Epithelial cell of esophagus (primary cell): ENCODE measurements at regions not wholly inside any gene's neighbourhood (a gene's known extent, or its start where the extent isn't known, plus 50 kb on each side); places are given as distances from the start of the nearest gene placed in this dataset.
A peak's percentile ranks its signal among the peaks of the same experiment; 100 is the strongest.

Experiments
- DNase-seq: peaks from one replicate; pipeline ENCODE4 v3.0.0; 2010; ENCODE audit warnings: low read depth
- H3K4me3 ChIP-seq: 2 replicates; pipeline ENCODE4 v1.5.1; 2011; ENCODE audit warnings: mild to moderate bottlenecking, low read length, control low read depth
- TF ChIP-seq, protein P1 (sequence below): IDR thresholded peaks from 2 replicates; pipeline ENCODE4 v1.5.1; 2011; ENCODE audit warnings: low read depth, mild to moderate bottlenecking, low read length, control low read depth, inconsistent platforms; ENCODE audit not compliant: insufficient read depth; ENCODE audit errors: missing control alignments

DNA sequence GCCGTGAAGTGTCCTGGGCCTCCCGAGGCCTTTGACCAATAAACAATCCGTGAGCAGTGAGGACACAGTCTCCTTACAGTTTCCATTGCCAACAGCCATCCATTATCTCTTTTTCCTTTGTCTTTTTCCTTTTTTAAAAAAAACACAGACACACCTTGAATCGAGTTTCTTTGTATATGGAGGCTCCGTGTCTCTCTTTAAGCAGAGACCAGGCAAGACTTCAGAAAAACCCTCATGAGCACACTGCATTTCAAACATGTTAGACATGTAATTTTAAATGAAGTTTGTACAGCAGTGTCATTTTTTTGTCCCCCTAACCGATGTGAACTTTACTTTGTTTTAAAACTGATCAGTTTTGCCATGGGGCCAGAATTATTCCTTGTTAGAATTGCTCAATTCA, 111.1 kb downstream of the SPTSSA start:
- H3K4me3 ChIP-seq = no peak overlapping the region
- TF ChIP-seq, protein P1, sequence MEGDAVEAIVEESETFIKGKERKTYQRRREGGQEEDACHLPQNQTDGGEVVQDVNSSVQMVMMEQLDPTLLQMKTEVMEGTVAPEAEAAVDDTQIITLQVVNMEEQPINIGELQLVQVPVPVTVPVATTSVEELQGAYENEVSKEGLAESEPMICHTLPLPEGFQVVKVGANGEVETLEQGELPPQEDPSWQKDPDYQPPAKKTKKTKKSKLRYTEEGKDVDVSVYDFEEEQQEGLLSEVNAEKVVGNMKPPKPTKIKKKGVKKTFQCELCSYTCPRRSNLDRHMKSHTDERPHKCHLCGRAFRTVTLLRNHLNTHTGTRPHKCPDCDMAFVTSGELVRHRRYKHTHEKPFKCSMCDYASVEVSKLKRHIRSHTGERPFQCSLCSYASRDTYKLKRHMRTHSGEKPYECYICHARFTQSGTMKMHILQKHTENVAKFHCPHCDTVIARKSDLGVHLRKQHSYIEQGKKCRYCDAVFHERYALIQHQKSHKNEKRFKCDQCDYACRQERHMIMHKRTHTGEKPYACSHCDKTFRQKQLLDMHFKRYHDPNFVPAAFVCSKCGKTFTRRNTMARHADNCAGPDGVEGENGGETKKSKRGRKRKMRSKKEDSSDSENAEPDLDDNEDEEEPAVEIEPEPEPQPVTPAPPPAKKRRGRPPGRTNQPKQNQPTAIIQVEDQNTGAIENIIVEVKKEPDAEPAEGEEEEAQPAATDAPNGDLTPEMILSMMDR = no peak

DNA sequence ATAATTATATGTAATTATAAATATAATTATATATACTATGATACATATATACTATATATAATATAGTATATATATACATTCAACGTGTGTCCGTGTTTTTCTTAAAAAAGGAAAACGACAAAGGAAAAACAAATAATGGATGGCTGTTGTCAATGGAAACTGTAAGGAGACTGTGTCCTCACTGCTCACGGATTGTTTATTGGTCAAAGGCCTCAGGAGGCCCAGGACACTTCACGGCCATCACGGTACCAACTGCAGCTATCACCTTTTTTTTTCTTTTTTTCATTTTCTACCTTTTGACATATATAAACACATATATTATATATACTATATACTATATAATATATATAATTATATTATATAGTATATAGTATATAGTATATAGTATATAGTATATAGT, 113.4 kb downstream of the SPTSSA start:
- TF ChIP-seq, protein P1 = no peak
- DNase-seq = no peak
- H3K4me3 ChIP-seq = no peak overlapping the region

More for the DNA sequence above, 111.1 kb downstream of the SPTSSA start:
- no peak for DNase-seq

DNA sequence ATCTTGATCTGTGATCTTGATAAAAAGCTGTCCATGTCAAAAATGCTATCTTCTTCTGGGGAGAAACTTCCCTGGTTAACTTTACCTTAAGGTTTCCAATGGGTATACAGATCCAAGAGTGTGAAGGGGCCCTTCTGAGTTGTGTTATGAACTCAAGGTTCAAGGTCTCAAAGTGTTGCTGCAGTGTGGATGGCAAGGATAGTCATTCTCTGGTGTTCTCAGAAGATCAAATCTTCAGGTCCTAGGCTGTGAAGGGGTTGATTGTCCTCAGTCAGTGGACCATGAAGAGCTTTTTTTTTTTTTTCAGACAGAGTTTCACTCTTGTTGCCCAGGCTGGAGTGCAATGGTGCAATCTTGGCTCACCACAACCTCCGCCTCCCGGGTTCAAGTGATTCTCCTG, 114.4 kb downstream of the SPTSSA start:
- TF ChIP-seq, protein P1 = no peak
- DNase-seq = no peak
- H3K4me3 ChIP-seq = no peak overlapping the region

DNA sequence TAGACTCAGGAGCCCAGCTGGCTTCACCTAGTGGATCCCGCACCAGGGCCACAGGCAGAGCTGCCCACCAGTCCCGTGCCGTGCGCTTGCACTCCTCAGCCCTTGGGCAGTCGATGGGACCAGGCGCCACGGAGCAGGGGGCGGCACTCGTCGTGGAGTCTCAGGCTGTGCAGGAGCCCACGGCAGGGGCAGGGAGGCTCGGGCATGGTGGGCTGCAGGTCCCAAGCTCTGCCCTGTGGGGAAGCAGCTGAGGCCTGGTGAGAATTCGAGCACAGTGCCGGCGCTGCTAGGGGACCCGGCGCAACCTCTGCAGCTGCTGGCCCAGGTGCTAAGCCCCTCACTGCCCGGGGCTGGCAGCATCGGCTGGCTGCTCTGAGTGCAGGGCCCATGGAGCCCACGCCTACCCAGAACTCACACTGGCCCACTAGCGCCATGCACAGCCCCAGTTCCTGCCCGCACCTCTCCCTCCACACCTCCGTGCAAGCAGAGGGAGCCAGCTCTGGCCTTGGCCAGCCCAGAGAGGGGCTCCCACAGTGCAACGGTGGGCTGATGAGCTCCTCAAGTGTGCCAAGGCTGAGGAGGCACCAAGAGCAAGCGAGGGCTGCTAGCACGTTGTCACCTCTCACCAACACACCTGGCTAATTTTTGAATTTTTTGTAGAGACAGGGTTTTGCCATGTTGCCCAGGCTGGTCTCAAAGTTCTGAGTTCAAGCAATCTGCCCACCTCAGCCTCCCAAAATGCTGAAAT, 116.1 kb downstream of the SPTSSA start:
- H3K4me3 ChIP-seq = no peak overlapping the region
- DNase-seq = no peak
- TF ChIP-seq, protein P1 = no peak

DNA sequence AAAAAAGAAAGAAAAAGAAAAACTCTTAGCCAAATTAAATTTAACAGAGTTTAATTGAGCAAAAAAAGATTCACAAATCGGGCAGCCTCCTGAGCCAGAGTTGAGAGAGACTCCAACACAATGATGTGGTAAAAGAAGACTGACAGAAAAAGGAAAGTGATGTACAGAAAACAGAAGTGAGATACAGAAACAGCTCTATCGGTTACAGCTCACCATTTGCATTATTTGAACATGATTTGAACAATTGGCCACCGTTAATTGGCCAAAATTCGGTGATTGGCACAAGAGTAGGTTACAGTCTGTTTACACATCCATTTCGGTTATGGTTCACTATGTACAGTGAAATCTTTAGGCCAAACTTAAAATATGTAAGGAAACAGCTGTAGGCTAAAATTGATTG, 117.7 kb downstream of the SPTSSA start:
- no peak for DNase-seq
- no peak overlapping the region for H3K4me3 ChIP-seq
- TF ChIP-seq, protein P1 = no peak

DNA sequence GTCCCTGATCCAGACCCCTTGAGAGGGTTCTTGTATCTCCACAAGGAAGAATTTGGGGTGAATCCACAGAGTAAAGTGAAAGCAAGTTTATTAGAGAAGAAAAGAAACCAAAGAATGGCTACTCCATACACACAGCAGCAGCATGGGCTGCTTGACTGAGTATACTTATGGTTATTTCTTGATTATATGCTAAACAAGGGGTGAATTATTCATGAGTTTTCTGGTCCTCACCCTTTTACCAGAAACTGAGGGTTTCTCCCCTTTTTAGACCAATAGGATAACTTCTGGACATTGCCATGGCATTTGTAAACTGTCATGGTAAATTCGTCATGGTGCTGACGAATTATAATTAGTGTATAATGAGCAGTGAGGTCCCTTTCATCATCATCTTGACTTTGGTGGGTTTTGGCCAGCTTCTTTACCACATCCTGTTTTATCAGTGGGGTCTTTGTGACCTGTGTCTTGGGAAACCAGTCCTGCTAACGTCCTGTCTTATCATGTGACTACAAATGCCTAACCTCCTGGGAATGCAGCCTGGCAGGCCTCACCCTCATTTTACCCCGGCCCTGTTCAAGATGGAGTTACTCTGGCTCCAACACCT, 121.9 kb downstream of the SPTSSA start:
- no peak overlapping the region for H3K4me3 ChIP-seq
- peak; percentile 41 for DNase-seq
- TF ChIP-seq, protein P1 = no peak
